ENCODE measurements at regions not wholly inside any gene's neighbourhood (a gene's known extent, or its start where the extent isn't known, plus 50 kb on each side); places are given as distances from the start of the nearest gene placed in this dataset.

- Mint-ChIP-seq H3K27me3 (peaks cover 10% of the 10 kb centered on the region), H3K36me3 (no peaks in the 10 kb centered on the region), H3K4me1 (ENCODE audit: low read depth) (peaks cover 5% of the 10 kb centered on the region), H3K27ac (no peak overlapping the region), H3K4me3 (no peak overlapping the region), H3K9me3 (no peaks in the 10 kb centered on the region)
- POLR2A ChIA-PET = no interaction called here
- intact Hi-C loops (cut with micrococcal nuclease) = loop anchor here (10.0 kb wide), 1 partner anchor 198 kb away; no protein-coding TSS in a partner anchor
- DNase-seq = no peak
- CTCF ChIA-PET = no interaction called here
Measured at GRCh38 chr6:104522533-104522932, 337.2 kb downstream of the HACE1 start.

DNA sequence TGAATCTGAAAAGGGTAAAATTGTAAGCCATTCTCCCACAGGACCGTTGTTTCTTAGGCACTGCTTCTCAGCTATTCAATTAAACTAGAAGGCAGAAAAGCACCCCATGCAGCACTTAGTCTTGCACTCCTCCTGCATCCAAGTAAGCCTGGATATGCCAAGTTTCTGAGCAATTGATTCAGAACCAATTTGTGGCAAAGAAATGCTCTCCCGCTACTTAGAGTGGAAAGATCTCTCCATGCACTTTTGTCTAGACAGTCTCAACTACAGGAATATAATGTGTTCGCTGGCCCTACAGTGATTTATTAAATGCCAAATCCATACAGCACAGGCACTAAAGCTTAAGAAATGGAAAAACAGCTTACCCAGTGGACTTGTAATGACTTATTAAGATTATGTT, 338.5 kb downstream of the HACE1 start:
- Mint-ChIP-seq H3K4me1 (ENCODE audit: low read depth) (peaks cover 5% of the 10 kb centered on the region), H3K36me3 (no peaks in the 10 kb centered on the region), H3K27ac (no peak overlapping the region), H3K9me3 (no peaks in the 10 kb centered on the region), H3K4me3 (no peak overlapping the region), H3K27me3 (peaks cover 9% of the 10 kb centered on the region)
- intact Hi-C loops (cut with micrococcal nuclease) = loop anchor here (10.0 kb wide), 1 partner anchor 196 kb away; no protein-coding TSS in a partner anchor
- ChIA-PET CTCF (no interaction called here), POLR2A (no interaction called here)
- DNase-seq = no peak

DNA sequence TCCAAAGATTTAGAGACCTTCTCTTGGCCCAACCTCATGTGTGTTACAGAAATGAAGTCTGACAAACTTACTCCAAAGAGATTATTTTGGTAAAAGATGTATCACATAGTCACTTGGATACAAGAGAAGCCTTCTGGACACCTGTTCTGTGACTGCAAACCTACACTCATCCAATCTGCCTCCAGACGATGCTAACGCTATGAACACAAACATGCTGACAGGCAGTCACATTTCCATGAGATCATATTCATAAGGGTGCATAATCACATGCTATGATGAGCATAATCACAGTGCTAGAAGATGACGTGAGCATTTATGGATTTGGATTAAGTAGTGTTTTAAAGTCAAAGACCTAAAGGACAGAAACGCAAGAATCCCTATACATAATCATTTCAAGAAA, 340.2 kb downstream of the HACE1 start:
- Mint-ChIP-seq H3K27ac (no peak overlapping the region), H3K4me1 (ENCODE audit: low read depth) (no peaks in the 10 kb centered on the region), H3K4me3 (no peak overlapping the region), H3K36me3 (no peaks in the 10 kb centered on the region), H3K9me3 (no peaks in the 10 kb centered on the region), H3K27me3 (peaks cover 9% of the 10 kb centered on the region)
- CTCF ChIA-PET = no interaction called here
- no peak for DNase-seq
- POLR2A ChIA-PET = no interaction called here
- intact Hi-C loops (cut with micrococcal nuclease) = no loop called here

- Mint-ChIP-seq H3K4me1 (ENCODE audit: low read depth) (no peaks in the 10 kb centered on the region), H3K9me3 (no peaks in the 10 kb centered on the region), H3K4me3 (no peak overlapping the region), H3K36me3 (no peaks in the 10 kb centered on the region), H3K27ac (no peak overlapping the region), H3K27me3 (peaks cover 4% of the 10 kb centered on the region)
- intact Hi-C loops (cut with micrococcal nuclease) = no loop called here
- ChIA-PET POLR2A (no interaction called here), CTCF (no interaction called here)
- no peak for DNase-seq
Measured at GRCh38 chr6:104509355-104509754, 350.4 kb downstream of the HACE1 start.

GRCh38 chr6:104506429-104506828, 353.3 kb downstream of the HACE1 start:
- Mint-ChIP-seq H3K4me1 (ENCODE audit: low read depth) (no peaks in the 10 kb centered on the region), H3K4me3 (no peak overlapping the region), H3K27ac (no peak overlapping the region), H3K36me3 (no peaks in the 10 kb centered on the region), H3K27me3 (peaks cover 4% of the 10 kb centered on the region), H3K9me3 (no peaks in the 10 kb centered on the region)
- DNase-seq = no peak
- CTCF ChIA-PET = interaction anchor here (1.3 kb wide), 1 partner anchor 12 kb away, joined by 3 read pairs; no protein-coding TSS in a partner anchor
- intact Hi-C loops (cut with micrococcal nuclease) = no loop called here
- POLR2A ChIA-PET = no interaction called here

- ChIA-PET CTCF (interaction anchor here (1.3 kb wide), 1 partner anchor 13 kb away, joined by 3 read pairs; no protein-coding TSS in a partner anchor), POLR2A (no interaction called here)
- intact Hi-C loops (cut with micrococcal nuclease) = no loop called here
- no peak overlapping the region for H3K4me3 Mint-ChIP-seq
- H3K4me1 Mint-ChIP-seq (ENCODE audit: low read depth) = no peaks in the 10 kb centered on the region
- no peak for DNase-seq
- no peaks in the 10 kb centered on the region for H3K9me3 Mint-ChIP-seq
- no peaks in the 10 kb centered on the region for H3K36me3 Mint-ChIP-seq
- H3K27ac Mint-ChIP-seq = no peak overlapping the region
- peaks cover 4% of the 10 kb centered on the region for H3K27me3 Mint-ChIP-seq
Measured at GRCh38 chr6:104505838-104506237, 353.9 kb downstream of the HACE1 start.

DNA sequence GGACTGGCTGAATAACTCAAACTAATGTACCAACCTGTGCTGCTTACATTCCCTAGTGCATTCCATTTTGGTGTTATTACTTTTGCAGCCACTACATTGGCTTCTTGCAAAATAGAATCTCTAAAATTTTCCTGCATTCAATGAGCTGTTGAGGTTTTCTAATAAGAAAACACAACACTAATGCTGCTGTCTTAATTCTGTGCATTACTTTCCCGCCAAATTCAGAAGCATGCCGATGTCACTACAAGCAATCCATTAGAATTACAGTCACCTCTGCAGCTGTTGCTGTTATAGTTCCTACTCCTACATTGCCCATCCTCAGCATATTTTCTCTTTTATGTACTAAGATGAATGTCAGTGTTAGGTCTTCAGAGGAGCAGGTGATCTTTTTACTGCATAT, 359.5 kb downstream of the HACE1 start:
- intact Hi-C loops (cut with micrococcal nuclease) = no loop called here
- DNase-seq = no peak
- H3K4me3 Mint-ChIP-seq = no peak overlapping the region
- H3K9me3 Mint-ChIP-seq = no peaks in the 10 kb centered on the region
- POLR2A ChIA-PET = no interaction called here
- CTCF ChIA-PET = no interaction called here
- no peak overlapping the region for H3K27ac Mint-ChIP-seq
- no peaks in the 10 kb centered on the region for H3K27me3 Mint-ChIP-seq
- H3K4me1 Mint-ChIP-seq (ENCODE audit: low read depth) = no peaks in the 10 kb centered on the region
- no peaks in the 10 kb centered on the region for H3K36me3 Mint-ChIP-seq

DNA sequence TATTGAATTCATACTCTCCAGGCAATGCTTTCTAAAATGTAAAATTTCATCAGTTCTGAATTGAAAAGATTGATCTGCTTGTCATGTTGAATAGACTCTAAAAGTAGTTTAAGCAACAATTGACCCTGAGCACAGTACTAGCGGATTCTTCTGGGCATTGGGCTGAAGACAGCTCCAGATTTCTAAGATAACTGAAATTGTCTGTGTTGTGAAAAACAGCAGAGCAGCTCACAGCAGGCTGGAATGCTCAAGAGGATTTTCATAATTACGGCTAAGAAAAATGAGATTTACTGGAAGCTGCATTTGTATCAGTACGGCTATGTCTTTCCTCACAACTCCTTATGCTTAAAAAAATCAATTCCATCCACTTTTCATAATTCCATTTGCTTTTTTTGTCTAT, 373.7 kb downstream of the HACE1 start:
- no peaks in the 10 kb centered on the region for H3K4me1 Mint-ChIP-seq (ENCODE audit: low read depth)
- no peaks in the 10 kb centered on the region for H3K36me3 Mint-ChIP-seq
- H3K27me3 Mint-ChIP-seq = peaks cover 3% of the 10 kb centered on the region
- H3K9me3 Mint-ChIP-seq = no peaks in the 10 kb centered on the region
- CTCF ChIA-PET = interaction anchor here (0.9 kb wide), 1 partner anchor 40 kb away, joined by 3 read pairs; no protein-coding TSS in a partner anchor
- no peak overlapping the region for H3K27ac Mint-ChIP-seq
- POLR2A ChIA-PET = no interaction called here
- H3K4me3 Mint-ChIP-seq = no peak overlapping the region
- no peak for DNase-seq
- intact Hi-C loops (cut with micrococcal nuclease) = no loop called here

GRCh38 chr6:104484626-104485025, 375.1 kb downstream of the HACE1 start:
- DNase-seq = no peak
- H3K9me3 Mint-ChIP-seq = no peaks in the 10 kb centered on the region
- H3K27ac Mint-ChIP-seq = no peak overlapping the region
- no peaks in the 10 kb centered on the region for H3K36me3 Mint-ChIP-seq
- peaks cover 3% of the 10 kb centered on the region for H3K27me3 Mint-ChIP-seq
- POLR2A ChIA-PET = no interaction called here
- H3K4me3 Mint-ChIP-seq = no peak overlapping the region
- intact Hi-C loops (cut with micrococcal nuclease) = no loop called here
- CTCF ChIA-PET = no interaction called here
- H3K4me1 Mint-ChIP-seq (ENCODE audit: low read depth) = no peaks in the 10 kb centered on the region

- no peaks in the 10 kb centered on the region for H3K36me3 Mint-ChIP-seq
- ChIA-PET POLR2A (no interaction called here), CTCF (no interaction called here)
- H3K4me1 Mint-ChIP-seq (ENCODE audit: low read depth) = no peaks in the 10 kb centered on the region
- no peaks in the 10 kb centered on the region for H3K9me3 Mint-ChIP-seq
- no peak for DNase-seq
- no peak overlapping the region for H3K27ac Mint-ChIP-seq
- peaks cover 3% of the 10 kb centered on the region for H3K27me3 Mint-ChIP-seq
- H3K4me3 Mint-ChIP-seq = no peak overlapping the region
- intact Hi-C loops (cut with micrococcal nuclease) = no loop called here
Measured at GRCh38 chr6:104484191-104484590, 375.5 kb downstream of the HACE1 start.

DNA sequence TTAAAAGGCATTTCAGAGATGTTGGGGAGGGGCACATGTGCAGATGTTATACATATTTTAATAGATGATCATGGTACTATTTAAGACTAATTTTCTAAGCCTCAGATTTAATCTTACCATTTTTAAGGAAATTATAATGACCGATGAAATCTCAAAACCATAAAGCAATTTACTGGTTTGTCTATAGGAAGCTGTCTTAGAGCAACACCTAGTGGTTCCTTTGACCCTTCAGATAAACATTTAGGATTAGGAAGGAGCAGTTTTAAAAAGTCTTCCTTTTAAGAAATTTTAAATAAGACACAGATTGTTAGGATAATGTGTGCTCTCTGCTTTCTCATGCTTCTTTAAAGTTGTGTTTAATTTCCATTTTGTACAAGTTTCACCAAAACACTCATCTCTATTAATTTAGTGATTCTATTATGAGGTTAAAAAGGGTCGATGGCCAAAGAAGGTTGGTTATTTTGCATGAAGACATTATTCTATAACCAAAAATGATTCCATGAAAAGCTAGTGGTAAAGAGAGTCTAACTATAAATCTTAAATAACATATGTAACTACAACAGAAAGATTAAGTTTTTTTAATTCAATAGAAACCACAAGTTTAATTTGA, 376.4 kb downstream of the HACE1 start:
- Mint-ChIP-seq H3K4me1 (ENCODE audit: low read depth) (no peaks in the 10 kb centered on the region), H3K36me3 (no peaks in the 10 kb centered on the region), H3K9me3 (no peaks in the 10 kb centered on the region), H3K4me3 (no peak overlapping the region), H3K27ac (no peak overlapping the region), H3K27me3 (peaks cover 3% of the 10 kb centered on the region)
- CTCF ChIA-PET = interaction anchor here (0.6 kb wide), 1 partner anchor 562 kb away, joined by 3 read pairs; no protein-coding TSS in a partner anchor
- POLR2A ChIA-PET = no interaction called here
- DNase-seq = no peak
- intact Hi-C loops (cut with micrococcal nuclease) = no loop called here

DNA sequence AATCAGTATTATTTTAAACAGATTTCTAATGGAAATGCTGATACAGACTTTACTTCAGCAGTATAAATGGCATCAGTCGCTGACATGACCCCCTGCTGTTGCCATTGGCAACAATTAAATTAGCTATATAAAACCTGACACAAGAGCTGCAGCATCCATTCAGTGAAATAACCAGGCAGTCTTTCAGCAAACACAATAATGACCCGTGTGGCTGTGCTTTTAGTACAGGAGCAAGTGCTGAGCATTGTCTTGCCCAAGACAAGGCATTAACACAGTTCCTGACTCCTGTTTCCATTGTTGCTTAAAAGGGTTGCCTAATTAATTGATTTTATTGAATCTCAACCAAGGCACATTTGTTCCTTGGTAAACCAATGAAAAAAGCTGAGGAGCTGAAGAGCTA, 382.1 kb downstream of the HACE1 start:
- DNase-seq = no peak
- intact Hi-C loops (cut with micrococcal nuclease) = no loop called here
- H3K4me3 Mint-ChIP-seq = no peak overlapping the region
- no peaks in the 10 kb centered on the region for H3K9me3 Mint-ChIP-seq
- CTCF ChIA-PET = no interaction called here
- POLR2A ChIA-PET = no interaction called here
- H3K27me3 Mint-ChIP-seq = no peaks in the 10 kb centered on the region
- no peaks in the 10 kb centered on the region for H3K4me1 Mint-ChIP-seq (ENCODE audit: low read depth)
- no peak overlapping the region for H3K27ac Mint-ChIP-seq
- no peaks in the 10 kb centered on the region for H3K36me3 Mint-ChIP-seq

DNA sequence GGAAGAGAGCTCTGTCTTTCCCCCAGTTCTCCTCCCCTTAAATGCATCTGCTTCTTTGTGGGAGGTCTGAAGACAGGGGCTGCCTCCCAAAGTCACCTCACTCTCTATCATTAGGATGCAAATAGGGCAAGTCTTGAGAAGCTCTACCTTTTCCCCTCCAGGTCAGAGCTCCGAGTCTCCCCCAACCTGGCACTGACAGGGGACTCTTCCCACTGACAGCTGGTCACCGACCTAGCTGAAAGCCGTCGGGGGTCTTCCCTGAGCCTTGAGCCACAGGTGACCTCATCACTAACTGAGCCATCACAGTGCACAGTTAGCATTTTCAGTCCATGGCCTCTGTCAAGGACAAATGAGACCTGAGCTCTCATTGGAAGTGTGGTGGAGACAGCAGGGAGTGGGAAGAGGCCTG, 386.7 kb downstream of the HACE1 start:
- DNase-seq = no peak
- ChIA-PET CTCF (no interaction called here), POLR2A (no interaction called here)
- Mint-ChIP-seq H3K27ac (no peak overlapping the region), H3K9me3 (no peaks in the 10 kb centered on the region), H3K36me3 (no peaks in the 10 kb centered on the region), H3K4me3 (no peak overlapping the region), H3K27me3 (no peaks in the 10 kb centered on the region), H3K4me1 (ENCODE audit: low read depth) (no peaks in the 10 kb centered on the region)
- intact Hi-C loops (cut with micrococcal nuclease) = no loop called here
